NB4 (cell line): ENCODE measurements at regions not wholly inside any gene's neighbourhood (a gene's known extent, or its start where the extent isn't known, plus 50 kb on each side); places are given as distances from the start of the nearest gene placed in this dataset.

Experiments
- POLR2A ChIP-seq: IDR thresholded peaks from 2 replicates; pipeline ENCODE4 v1.6.1; 2011; ENCODE audit warnings: mild to moderate bottlenecking; ENCODE audit not compliant: insufficient read length; ENCODE audit errors: extremely low read depth
- TF ChIP-seq, protein P1 (sequence below): IDR thresholded peaks from one replicate; pipeline ENCODE4 v1.5.1; 2012; ENCODE audit warnings: low read depth, low read length

DNA sequence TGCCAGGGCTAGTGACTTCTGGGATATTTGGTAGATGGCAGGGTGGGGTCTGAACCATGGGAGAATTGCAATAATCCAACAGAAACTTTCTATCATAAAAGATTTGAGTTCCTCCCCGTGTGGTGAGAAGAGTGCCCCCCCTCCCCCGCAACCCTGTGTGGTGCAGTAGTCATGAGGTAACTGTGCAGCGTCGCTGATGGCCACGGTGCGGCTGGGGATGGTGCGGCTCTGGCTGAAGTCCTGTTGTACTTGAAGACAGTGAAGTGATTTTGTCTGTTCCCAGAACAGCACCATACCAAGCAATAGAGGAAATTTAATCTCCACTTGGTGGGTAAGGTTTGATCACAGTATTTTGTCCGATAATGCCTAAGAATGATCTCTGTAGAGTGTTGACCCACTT lies 654.8 kb upstream of the POU3F2 start:
- TF ChIP-seq, protein P1, sequence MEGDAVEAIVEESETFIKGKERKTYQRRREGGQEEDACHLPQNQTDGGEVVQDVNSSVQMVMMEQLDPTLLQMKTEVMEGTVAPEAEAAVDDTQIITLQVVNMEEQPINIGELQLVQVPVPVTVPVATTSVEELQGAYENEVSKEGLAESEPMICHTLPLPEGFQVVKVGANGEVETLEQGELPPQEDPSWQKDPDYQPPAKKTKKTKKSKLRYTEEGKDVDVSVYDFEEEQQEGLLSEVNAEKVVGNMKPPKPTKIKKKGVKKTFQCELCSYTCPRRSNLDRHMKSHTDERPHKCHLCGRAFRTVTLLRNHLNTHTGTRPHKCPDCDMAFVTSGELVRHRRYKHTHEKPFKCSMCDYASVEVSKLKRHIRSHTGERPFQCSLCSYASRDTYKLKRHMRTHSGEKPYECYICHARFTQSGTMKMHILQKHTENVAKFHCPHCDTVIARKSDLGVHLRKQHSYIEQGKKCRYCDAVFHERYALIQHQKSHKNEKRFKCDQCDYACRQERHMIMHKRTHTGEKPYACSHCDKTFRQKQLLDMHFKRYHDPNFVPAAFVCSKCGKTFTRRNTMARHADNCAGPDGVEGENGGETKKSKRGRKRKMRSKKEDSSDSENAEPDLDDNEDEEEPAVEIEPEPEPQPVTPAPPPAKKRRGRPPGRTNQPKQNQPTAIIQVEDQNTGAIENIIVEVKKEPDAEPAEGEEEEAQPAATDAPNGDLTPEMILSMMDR = no peak
- no peak for TF ChIP-seq POLR2A
